Thyroid gland (tissue), 4 donors: ENCODE measurements at regions not wholly inside any gene's neighbourhood (a gene's known extent, or its start where the extent isn't known, plus 50 kb on each side); places are given as distances from the start of the nearest gene placed in this dataset.

Experiments
- DNase-seq, 2 donors: peaks; one replicate each; pipeline ENCODE4 v3.0.0-alpha.2; 2019
- H3K27ac ChIP-seq, 3 donors: fragments of 200-600 bp; sonication (generic); 1 replicate in 2 of 3; 2 replicates in 1 of 3; pipeline ENCODE4 v1.5.1; 2016 to 2019; ENCODE audit warnings: mild to moderate bottlenecking in 1 of 3, moderate library complexity in 1 of 3
- H3K27me3 ChIP-seq: fragments of 200-600 bp; sonication (generic); one replicate; pipeline ENCODE4 v1.5.1; 2019
- H3K36me3 ChIP-seq, 2 donors: fragments of 200-600 bp; sonication (generic); one replicate each; pipeline ENCODE4 v1.5.1; 2016 to 2019
- H3K4me1 ChIP-seq, 2 donors: fragments of 200-600 bp; sonication (generic); one replicate each; pipeline ENCODE4 v1.5.1; 2017 to 2019
- H3K4me3 ChIP-seq, 3 donors: fragments of 200-600 bp; sonication (generic); replicated peaks in 1 of 3; 1 replicate in 2 of 3; 2 replicates in 1 of 3; pipeline ENCODE4 v1.5.1; 2016; ENCODE audit warnings: mild to moderate bottlenecking in 1 of 3
- H3K9me3 ChIP-seq: fragments of 200-600 bp; sonication (generic); one replicate; pipeline ENCODE4 v1.5.1; 2017
- CTCF ChIP-seq, 6 experiments: fragments of 200-600 bp in 3 of 6; fragments of 450-650 bp in 3 of 6; sonication (generic) in 3 of 6; IDR thresholded peaks; one replicate each; pipeline ENCODE4 v1.5.1; 2016 to 2019; ENCODE audit warnings: antibody characterized with exemption in 6 of 6, mild to moderate bottlenecking in 2 of 6, inconsistent platforms in 1 of 6, moderate library complexity in 1 of 6
- POLR2A ChIP-seq, 2 donors: fragments of 450-650 bp; IDR thresholded peaks; one replicate each; pipeline ENCODE4 v1.6.1; 2017; ENCODE audit warnings: antibody characterized with exemption in 2 of 2, mild to moderate bottlenecking in 2 of 2, moderate library complexity in 1 of 2
- WGBS, 2 donors: methylation state at CpG; one replicate each; pipeline ENCODE4 v1.1.5; 2017; 5-methylcytosine and 5-hydroxymethylcytosine counted together
- intact Hi-C: fragments of 100-400 bp; cut with DNase I; formaldehyde crosslinking; loops from one replicate; pipeline ENCODE4 v1.15.1; 2023

- TF ChIP-seq CTCF (IDR thresholded peaks at IDR 0.05) = no peak
- no peak for TF ChIP-seq POLR2A (IDR thresholded peaks at IDR 0.05)
- intact Hi-C loops = no loop called here
- Histone ChIP-seq H3K27me3 (no peaks in the 10 kb centered on the region), H3K36me3 (no peaks in the 10 kb centered on the region), H3K27ac (no peak overlapping the region), H3K4me3 (no peak overlapping the region), H3K4me1 (no peaks in the 10 kb centered on the region), H3K9me3 (no peaks in the 10 kb centered on the region)
- no peak for DNase-seq
- WGBS, 2 donors = 81 to 82% methylated on average over 7 of the region's 7 CpGs
Observed at GRCh38 chr7:26441611-26442277, 150.1 kb downstream of the SNX10 start.

GRCh38 chr7:26443006-26443405, 151.3 kb downstream of the SNX10 start:
- intact Hi-C loops = no loop called here
- TF ChIP-seq POLR2A (IDR thresholded peaks at IDR 0.05) (no peak), CTCF (IDR thresholded peaks at IDR 0.05) (no peak)

DNA sequence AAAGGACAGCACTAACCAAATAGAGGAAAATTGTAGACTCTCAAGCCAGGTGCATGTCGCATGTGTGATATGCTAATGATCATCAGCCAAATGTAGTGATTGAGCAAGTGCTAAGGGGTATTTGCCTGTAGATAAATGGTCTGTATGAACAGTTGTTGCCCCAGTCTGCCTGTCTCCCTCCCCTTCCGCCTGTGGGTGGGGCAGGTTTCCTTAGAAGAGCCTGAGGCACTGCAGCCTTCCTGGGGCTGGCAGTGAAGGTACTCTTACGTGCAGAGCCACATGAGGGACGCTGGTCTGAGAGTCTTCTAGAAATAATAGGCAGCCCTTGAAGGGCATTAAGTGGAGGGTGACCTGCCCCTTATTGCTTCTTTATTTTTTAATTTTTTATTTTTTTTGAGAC, 152.1 kb downstream of the SNX10 start:
- H3K27ac ChIP-seq = no peak overlapping the region
- H3K4me1 ChIP-seq = no peaks in the 10 kb centered on the region
- TF ChIP-seq CTCF (IDR thresholded peaks at IDR 0.05) = no peak
- TF ChIP-seq POLR2A (IDR thresholded peaks at IDR 0.05) = no peak
- no peaks in the 10 kb centered on the region for H3K36me3 ChIP-seq
- WGBS, 2 donors = 78 to 88% methylated on average over 3 to 4 of the region's 4 CpGs
- intact Hi-C loops = no loop called here
- H3K27me3 ChIP-seq = no peaks in the 10 kb centered on the region
- no peak for DNase-seq
- H3K4me3 ChIP-seq = no peak overlapping the region
- no peaks in the 10 kb centered on the region for H3K9me3 ChIP-seq

More at GRCh38 chr7:26443006-26443405, 151.3 kb downstream of the SNX10 start:
- H3K27ac ChIP-seq = no peak overlapping the region
- no peak for DNase-seq
- no peak overlapping the region for H3K4me3 ChIP-seq
- H3K36me3 ChIP-seq = no peaks in the 10 kb centered on the region
- WGBS, 2 donors = 95 to 98% methylated on average over 4 of the region's 4 CpGs
- H3K9me3 ChIP-seq = no peaks in the 10 kb centered on the region
- no peaks in the 10 kb centered on the region for H3K4me1 ChIP-seq
- no peaks in the 10 kb centered on the region for H3K27me3 ChIP-seq

GRCh38 chr7:26444555-26444954, 152.9 kb downstream of the SNX10 start:
- no peak for TF ChIP-seq POLR2A (IDR thresholded peaks at IDR 0.05)
- no peak for TF ChIP-seq CTCF (IDR thresholded peaks at IDR 0.05)
- no peak overlapping the region for H3K4me3 ChIP-seq
- intact Hi-C loops = no loop called here
- no peaks in the 10 kb centered on the region for H3K27me3 ChIP-seq
- 83 to 90% methylated on average over 2 of the region's 2 CpGs for WGBS, 2 donors
- no peak for DNase-seq
- no peaks in the 10 kb centered on the region for H3K4me1 ChIP-seq
- no peaks in the 10 kb centered on the region for H3K9me3 ChIP-seq
- no peaks in the 10 kb centered on the region for H3K36me3 ChIP-seq
- H3K27ac ChIP-seq = no peak overlapping the region

DNA sequence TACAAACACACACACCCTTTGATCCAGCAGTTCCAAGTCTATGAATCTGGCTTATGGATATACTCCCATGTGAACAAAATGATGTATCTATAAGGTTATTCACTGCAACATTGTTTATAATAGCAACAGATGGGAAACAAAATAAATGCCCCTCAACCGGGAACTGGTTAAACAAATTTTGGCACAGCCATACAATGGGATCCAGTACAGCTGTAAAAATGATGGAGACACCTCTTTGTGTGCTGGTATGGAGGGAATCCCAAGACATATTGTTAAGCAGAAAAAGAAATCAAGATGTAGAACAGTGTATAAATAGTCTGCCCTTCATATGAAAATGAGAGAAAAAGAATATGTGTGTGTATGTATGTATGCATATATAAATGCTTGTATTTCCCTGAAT, 155.5 kb downstream of the SNX10 start:
- H3K4me1 ChIP-seq = no peaks in the 10 kb centered on the region
- no peaks in the 10 kb centered on the region for H3K36me3 ChIP-seq
- no peak overlapping the region for H3K27ac ChIP-seq
- intact Hi-C loops = no loop called here
- DNase-seq = no peak
- WGBS, 2 donors = 41 to 62% methylated on average over 1 of the region's 1 CpG
- TF ChIP-seq CTCF (IDR thresholded peaks at IDR 0.05) (no peak), POLR2A (IDR thresholded peaks at IDR 0.05) (no peak)
- no peak overlapping the region for H3K4me3 ChIP-seq
- no peaks in the 10 kb centered on the region for H3K9me3 ChIP-seq
- H3K27me3 ChIP-seq = no peaks in the 10 kb centered on the region
